HG03460 (cell line): ENCODE measurements at regions not wholly inside any gene's neighbourhood (a gene's known extent, or its start where the extent isn't known, plus 50 kb on each side); places are given as distances from the start of the nearest gene placed in this dataset.
"Not testable (repeated sequence)": the region's sequence is repeated elsewhere in the genome, so short reads cannot be mapped to it uniquely, and the experiment has no call there.

Experiments used
- ATAC-seq: cut with Tn5 transposase; IDR thresholded peaks from one replicate; pipeline ENCODE4 v1.9.1; 2021; ENCODE audit not compliant: unreplicated experiment

DNA sequence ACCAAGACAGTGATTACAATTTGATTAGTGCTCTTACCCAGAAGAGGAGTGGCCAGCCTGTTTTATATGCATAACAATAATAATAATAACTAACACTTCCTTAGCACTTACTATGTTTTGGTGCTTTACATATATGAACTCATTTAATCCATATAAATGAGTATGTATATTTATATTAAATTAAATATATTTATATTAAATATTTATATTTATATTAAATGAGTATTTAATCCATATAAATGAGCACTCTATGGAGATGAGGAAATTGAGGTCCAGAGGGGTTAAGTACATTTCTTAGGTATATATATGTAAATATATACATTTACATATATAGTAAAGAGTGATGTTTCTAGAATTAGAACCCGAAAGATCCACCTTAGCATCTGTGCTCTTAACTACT lies 673.9 kb upstream of the ACVR2A start:
- ATAC-seq, result no peak

DNA sequence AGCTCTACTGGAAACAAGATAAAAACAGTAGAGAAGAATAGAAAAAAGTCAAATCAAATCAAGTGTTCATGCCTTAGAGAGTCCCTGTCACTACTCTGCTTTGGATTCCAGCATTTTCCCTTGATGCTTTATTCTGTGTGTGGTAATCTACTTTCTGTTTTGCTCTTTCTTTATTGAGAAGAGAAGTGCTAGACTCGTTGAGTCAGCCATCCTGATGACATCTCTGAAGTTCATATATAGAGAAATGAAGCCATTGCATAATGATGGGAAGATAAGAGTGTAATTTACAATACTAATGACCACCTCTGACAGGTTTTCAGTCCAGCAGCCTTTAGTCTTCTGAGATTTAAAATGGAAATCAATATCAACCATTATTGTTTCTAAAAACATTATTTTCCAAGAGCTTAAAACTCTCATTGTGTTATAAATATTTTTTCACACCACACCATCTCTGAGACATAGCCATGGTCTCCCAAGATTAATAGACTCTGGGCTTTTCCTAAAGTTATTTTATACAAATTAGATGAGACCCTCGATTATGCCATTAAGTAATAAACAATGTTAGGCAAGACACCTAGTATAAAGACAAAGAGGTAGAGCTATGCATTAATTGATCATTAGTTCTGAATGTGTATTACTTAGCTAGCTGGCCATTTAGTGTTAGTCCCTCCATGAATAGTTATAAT lies 679.0 kb upstream of the ACVR2A start:
- no peak for ATAC-seq

DNA sequence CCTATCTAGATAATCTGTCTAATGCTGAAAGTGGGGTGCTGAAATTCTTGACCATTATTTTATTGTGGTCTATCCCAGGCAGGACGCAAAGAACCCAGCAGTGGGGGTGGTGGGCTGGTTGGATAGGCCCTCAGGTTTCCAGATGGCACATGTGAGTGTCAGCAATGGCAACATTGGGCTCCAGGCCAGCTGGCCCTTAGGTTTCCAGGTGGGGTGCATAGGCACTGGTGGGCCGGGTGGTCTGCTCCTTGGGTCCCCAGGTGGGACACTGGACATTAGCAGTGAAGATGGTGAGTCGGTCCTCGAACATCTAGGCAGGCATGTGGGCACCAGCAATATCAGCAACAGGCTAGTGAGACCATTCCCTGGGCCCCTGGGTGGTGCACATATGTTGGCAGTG lies 680.3 kb upstream of the ACVR2A start:
- no peak for ATAC-seq

DNA sequence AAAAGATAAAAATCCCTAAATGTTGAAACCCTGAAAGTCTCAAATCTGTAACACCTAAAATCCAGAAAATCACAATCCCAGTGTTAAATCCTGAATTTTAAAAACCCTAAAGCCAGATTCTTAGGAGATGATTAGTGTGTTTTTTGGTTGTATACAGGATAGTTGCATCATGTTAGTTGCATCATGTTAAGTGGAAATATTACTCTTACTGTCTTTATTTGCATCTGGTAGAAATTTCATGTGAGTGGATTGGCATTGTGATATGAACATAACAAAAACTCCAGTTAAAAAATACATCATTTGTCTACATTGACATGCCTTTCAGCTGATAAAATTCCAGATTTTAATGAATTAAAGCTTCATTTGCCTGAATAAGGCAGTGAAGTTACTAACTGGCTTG lies 683.1 kb upstream of the ACVR2A start:
- ATAC-seq, result no peak

DNA sequence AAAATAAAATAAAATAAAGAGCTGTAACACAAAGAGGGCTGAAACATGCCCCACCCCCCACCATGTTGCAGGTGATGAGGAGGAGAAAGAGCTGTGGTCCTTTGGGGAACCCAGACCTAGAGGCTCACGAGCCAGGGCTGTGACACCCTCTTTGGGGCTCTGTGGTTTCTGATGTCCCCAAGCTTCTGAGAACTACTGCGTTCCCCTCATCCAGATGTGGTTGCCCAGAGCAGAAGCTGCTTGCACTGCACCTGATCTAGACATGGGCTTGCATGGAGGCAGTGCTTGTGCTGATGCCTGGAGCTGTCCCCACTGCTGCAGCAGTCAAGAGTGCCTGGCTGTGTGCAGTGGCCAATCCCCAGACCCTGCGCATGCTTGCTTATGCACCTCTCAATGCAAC lies 687.9 kb upstream of the ACVR2A start:
- ATAC-seq, result no peak

DNA sequence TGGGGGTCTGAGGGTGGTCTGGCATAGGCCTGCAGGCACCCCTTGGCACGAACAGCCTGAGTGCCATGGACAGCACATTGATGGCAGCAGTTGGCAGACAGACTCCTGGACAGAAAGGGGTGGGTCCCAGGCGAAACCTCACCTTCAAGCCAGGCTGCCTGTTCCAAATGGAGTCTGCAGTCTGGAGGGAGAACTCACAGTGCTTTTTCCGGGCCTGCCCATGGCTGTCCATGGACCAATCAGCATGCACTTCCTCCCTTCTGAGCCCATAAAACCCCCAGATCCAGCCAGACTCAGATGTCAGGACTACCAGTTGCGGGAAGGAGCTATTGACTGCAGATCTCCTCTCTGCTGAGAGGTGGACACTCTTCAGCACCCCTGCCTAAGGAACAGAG lies 694.6 kb upstream of the ACVR2A start:
- no peak for ATAC-seq

DNA sequence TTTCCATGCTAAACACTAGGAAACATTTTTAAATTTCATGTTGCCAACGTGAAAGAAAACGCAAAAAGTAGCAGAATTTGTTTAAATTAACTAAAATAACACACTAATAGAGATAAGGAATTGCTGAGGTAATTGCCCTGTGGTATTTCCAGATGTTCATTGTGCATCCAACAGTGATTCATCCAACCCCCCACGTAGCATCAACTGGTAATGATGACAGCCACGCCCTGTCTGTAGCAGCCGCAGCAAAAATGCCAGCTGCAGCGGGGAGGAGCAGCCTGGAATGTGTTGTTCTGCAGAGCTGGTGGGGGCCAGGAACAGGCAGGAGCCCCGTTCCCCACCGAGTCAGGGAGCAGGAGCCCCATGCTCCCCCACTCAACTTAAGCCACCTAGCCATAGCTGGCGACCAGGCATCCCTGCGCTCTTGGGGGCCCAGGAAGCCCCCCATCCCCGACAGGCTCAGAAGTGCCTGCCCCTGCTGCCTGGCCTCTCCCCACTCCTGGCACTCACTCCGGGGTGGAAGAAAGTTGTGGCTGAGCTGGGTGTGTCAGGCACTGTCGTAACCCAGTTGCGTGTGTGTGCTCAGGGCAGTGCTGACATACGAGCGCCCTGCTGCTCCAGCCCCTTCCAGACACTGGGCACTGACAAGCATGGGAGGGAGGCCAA lies 695.1 kb upstream of the ACVR2A start:
- no peak for ATAC-seq

DNA sequence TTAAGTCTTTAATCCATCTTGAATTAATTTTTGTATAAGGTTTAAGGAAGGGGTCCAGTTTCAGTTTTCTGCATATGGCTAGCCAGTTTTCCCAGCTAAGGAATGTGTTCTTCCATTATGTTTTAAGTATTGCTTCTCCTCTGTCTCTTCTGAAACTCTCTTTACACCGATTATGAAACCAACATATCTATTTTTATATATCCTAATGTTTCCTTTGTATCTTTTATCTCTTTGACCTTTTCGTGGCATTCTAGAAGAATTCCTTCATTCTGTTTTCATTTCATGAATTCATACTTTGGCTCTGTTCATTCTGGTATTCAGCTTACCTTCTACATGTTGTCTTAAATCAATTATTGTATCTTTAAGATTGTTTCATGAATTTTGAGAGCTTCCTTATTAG lies 697.0 kb upstream of the ACVR2A start:
- no peak for ATAC-seq

- ATAC-seq, result no peak
These were observed 702.9 kb upstream of the ACVR2A start for GRCh38 chr2:147141930-147142329.

GRCh38 chr2:147139732-147140131 lies 705.1 kb upstream of the ACVR2A start:
- not testable (repeated sequence) for ATAC-seq

GRCh38 chr2:147137711-147138110 lies 707.1 kb upstream of the ACVR2A start:
- no peak for ATAC-seq

DNA sequence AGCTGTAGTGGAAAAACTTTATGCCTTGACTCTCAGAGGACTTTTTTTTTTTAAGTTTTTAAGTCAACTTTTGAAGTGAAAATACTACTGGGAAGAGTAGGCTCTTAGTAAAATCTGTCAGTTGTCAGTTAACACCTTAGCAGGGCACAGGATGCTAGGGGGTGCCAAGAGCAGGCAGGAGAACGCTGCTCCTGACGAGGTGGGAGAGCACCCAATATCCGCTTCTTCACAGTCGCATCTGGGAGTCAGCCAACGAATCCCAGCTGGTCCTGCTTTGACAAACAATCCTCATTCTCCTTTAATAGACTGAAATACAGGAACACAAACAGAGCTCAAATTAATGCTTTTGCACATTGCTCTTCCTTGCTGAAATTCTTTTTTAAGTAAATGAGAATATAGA lies 709.5 kb upstream of the ACVR2A start:
- ATAC-seq, result no peak

- no peak for ATAC-seq
These were observed 711.4 kb upstream of the ACVR2A start for GRCh38 chr2:147133286-147133908.

GRCh38 chr2:147125145-147125544 lies 719.7 kb upstream of the ACVR2A start:
- ATAC-seq, result no peak

- ATAC-seq, result no peak
These were observed 721.9 kb upstream of the ACVR2A start for GRCh38 chr2:147122944-147123343.

- ATAC-seq, result no peak
These were observed 733.9 kb upstream of the ACVR2A start for GRCh38 chr2:147110962-147111361.

- no peak for ATAC-seq
These were observed 734.5 kb upstream of the ACVR2A start for GRCh38 chr2:147110317-147110716.

- ATAC-seq, result no peak
These were observed 735.5 kb upstream of the ACVR2A start for GRCh38 chr2:147109291-147109690.

- no peak for ATAC-seq
These were observed 736.3 kb upstream of the ACVR2A start for GRCh38 chr2:147108548-147108947.

DNA sequence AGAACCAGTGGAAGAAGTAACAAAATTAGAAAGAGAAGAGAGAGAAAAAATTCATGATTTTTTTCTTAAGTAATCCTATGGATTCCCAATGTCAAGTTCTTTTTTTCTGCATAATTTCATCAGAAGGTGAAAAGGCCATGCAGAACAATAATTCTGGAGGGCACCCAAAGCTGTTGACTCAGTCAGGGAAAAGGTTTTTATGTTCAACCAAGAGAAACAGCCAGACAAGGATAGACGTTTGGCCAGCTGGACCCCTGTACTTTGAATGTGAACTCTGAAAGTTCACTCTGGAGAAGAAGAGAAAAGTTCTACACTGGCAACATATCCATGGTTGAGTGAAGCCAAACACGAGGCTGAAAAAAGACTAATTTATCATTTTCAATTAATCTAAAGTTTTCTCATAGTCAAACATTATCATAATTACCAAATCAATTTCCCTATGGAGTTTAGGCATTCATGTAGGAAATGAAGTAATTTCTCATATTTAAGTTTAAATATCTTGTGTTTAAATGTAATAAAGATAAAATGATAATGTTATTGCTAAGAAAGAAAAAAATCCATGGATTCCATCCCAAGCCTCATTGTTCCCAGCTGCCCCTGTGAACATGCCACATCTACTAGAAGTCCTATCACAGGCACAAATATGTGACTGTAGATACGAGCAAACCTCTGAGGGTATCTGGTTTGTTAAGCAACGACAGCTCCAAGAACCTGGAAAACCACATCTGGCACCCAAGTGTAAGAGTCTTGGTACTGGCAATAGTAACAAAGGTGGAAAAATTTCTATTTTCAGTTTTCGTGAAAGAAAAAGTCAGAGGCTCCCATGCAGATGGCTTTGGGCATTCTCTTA lies 742.7 kb upstream of the ACVR2A start:
- no peak for ATAC-seq

DNA sequence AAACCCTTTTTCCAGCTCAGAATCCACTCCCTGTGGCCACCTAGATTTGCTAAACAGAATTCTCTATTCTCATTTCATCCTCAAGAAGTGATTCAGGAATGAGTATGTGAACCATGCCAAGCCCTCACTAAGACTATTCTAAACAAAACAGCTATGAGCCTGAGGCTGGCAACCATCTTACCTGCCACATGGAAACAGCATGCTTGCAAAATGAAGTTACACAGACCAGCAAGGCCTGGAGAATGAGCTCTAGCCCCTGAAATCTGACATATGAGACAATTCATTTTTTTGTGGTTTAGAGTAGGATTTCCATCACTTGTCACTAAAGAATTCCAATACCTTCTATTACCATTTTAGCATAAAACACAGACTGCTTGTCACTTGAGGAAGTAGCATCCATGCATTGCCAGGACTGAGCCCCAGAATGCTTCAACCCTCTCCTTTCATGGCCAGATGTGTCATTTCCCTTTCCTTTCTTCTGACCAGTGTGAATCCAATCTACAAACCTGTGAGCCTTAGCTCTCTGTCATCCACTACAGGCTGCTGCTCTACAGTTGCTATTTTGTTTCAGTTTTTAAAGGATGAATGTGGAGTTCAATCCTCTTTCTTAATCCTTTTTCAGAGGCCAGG lies 744.3 kb upstream of the ACVR2A start:
- ATAC-seq, result no peak
